GM12878 (cell line): ENCODE measurements at regions not wholly inside any gene's neighbourhood (a gene's known extent, or its start where the extent isn't known, plus 50 kb on each side); places are given as distances from the start of the nearest gene placed in this dataset.

Experiments used
- ATAC-seq: fragments of 200-7000 bp; cut with Tn5 transposase; 3 replicates; pipeline ENCODE4 v1.9.1; 2020; ENCODE audit warnings: mild to moderate bottlenecking, moderate library complexity
- BruUV-seq: library from RNA; stranded (reverse); fragments of 400-500 nt; replicated peaks from 2 replicates; lab custom pipeline; 2021; lab: Mats Ljungman, UMichigan
- CTCF ChIA-PET: fragments of 300-600 bp; sonication (Branson Sonifier 250); formaldehyde crosslinking; extraction: SDS; loops from one replicate; lab custom pipeline; 2021; ENCODE audit warnings: inconsistent platforms; lab: Yijun Ruan, JAX
- POLR2A ChIA-PET: fragments of 350-600 bp; formaldehyde crosslinking; extraction: SDS; loops from one replicate; lab custom pipeline; 2021; ENCODE audit warnings: inconsistent platforms; lab: Charles Lee
- RAD21 ChIA-PET: fragments of 300-600 bp; sonication (Branson Sonifier 250); formaldehyde crosslinking; loops from one replicate; lab custom pipeline; 2023; ENCODE audit warnings: antibody characterized with exemption; ENCODE audit not compliant: unreplicated experiment; lab: Charles Lee
- SMC1A ChIA-PET: fragments of 300-600 bp; sonication (Branson Sonifier 250); formaldehyde crosslinking; loops from one replicate; lab custom pipeline; 2023; ENCODE audit not compliant: unreplicated experiment, uncharacterized antibody; lab: Charles Lee
- DNase-seq: peaks from one replicate; pipeline ENCODE4 v3.0.0-alpha.2; 2011; ENCODE audit warnings: low read depth, low spot score
- FAIRE-seq: peaks from 3 replicates; lab custom pipeline; 2011; peaks lifted over from hg19 to GRCh38; lab: Jason Lieb, UNC
- H2AFZ ChIP-seq: 2 replicates; pipeline ENCODE4 v1.6.0; 2011; ENCODE audit warnings: low read depth, low read length, control low read depth; ENCODE audit not compliant: control insufficient read depth
- H3K27ac ChIP-seq: 2 replicates; pipeline ENCODE4 v1.5.1; 2011; ENCODE audit warnings: control low read depth; ENCODE audit not compliant: control insufficient read depth, insufficient read depth
- H3K27me3 ChIP-seq, 2 experiments: replicated peaks in 1 of 2; 2 replicates each; pipeline versions ENCODE4 v1.6.0 to v1.6.1; 2011; ENCODE audit warnings: low read length in 1 of 2; ENCODE audit not compliant: control insufficient read depth in 2 of 2, insufficient read depth in 2 of 2
- H3K36me3 ChIP-seq, 2 experiments: 2 replicates each; pipeline ENCODE4 v1.5.1; 2011; ENCODE audit warnings: low read length in 1 of 2; ENCODE audit not compliant: control insufficient read depth in 2 of 2, insufficient read depth in 2 of 2
- H3K4me1 ChIP-seq: 2 replicates; pipeline ENCODE4 v1.6.1; 2011; ENCODE audit warnings: mild to moderate bottlenecking, low read length, moderate library complexity, mixed read lengths; ENCODE audit not compliant: control insufficient read depth, insufficient read depth
- H3K4me2 ChIP-seq: 2 replicates; pipeline ENCODE4 v1.6.0; 2011; ENCODE audit warnings: control low read depth; ENCODE audit not compliant: control insufficient read depth, insufficient read depth
- H3K4me3 ChIP-seq: fragments of 200-600 bp; sonication (generic); 2 replicates; pipeline ENCODE4 v1.5.1; 2016
- H3K79me2 ChIP-seq: 2 replicates; pipeline ENCODE4 v1.6.0; 2011; ENCODE audit warnings: low read length; ENCODE audit not compliant: control insufficient read depth, insufficient read depth
- H3K9ac ChIP-seq: 2 replicates; pipeline ENCODE4 v1.8.0; 2011; ENCODE audit warnings: low read length, control low read depth, mixed read lengths; ENCODE audit not compliant: control insufficient read depth, insufficient read depth
- H3K9me3 ChIP-seq: replicated peaks from 3 replicates; pipeline ENCODE4 v1.5.1; 2011; ENCODE audit warnings: mild to moderate bottlenecking, low read length; ENCODE audit not compliant: control insufficient read depth, insufficient read depth
- H4K20me1 ChIP-seq: 2 replicates; pipeline ENCODE4 v1.6.0; 2011; ENCODE audit not compliant: control insufficient read depth, insufficient read depth
- MTA2 ChIP-seq: fragments of 450-650 bp; IDR thresholded peaks from 2 replicates; pipeline ENCODE4 v1.6.1; 2016; ENCODE audit warnings: low read depth, mild to moderate bottlenecking, moderate library complexity
- SIN3A ChIP-seq: IDR thresholded peaks from 2 replicates; pipeline ENCODE4 v1.6.1; 2012; ENCODE audit warnings: low read depth, low read length, improper control_type of control experiment
- ZNF274 ChIP-seq: IDR thresholded peaks from one replicate; pipeline ENCODE4 v1.8.0; 2011; ENCODE audit not compliant: insufficient read length, insufficient read depth
- WGBS: methylation state at CpG from one replicate; pipeline ENCODE4 v1.1.6; 2016; ENCODE audit warnings: low lambda C conversion rate; ENCODE audit not compliant: insufficient replicate concordance, insufficient coverage; ENCODE audit errors: missing lambda C conversion rate; 5-methylcytosine and 5-hydroxymethylcytosine counted together
- in situ Hi-C: fragments of 300-500 bp; cut with MboI; formaldehyde crosslinking; loops from 9 replicates; pipeline ENCODE4 v1.14.3; 2018; ENCODE audit warnings: mixed read lengths
- intact Hi-C: fragments of 100-400 bp; cut with micrococcal nuclease; formaldehyde crosslinking; loops from one replicate; pipeline ENCODE4 v1.14.2; 2022; ENCODE audit not compliant: unreplicated experiment
- TF ChIP-seq, protein P1 (sequence below): fragments of 450-650 bp; formaldehyde crosslinking; IDR thresholded peaks from 2 replicates; pipeline ENCODE4 v1.5.0; 2022; ENCODE audit warnings: mild to moderate bottlenecking, missing genetic modification characterization
- TF ChIP-seq, protein P2 (sequence below): fragments of 450-650 bp; IDR thresholded peaks from 2 replicates; pipeline ENCODE4 v1.6.1; 2017; ENCODE audit warnings: mild to moderate bottlenecking, low read depth, inconsistent platforms; ENCODE audit not compliant: poor library complexity, severe bottlenecking

DNA sequence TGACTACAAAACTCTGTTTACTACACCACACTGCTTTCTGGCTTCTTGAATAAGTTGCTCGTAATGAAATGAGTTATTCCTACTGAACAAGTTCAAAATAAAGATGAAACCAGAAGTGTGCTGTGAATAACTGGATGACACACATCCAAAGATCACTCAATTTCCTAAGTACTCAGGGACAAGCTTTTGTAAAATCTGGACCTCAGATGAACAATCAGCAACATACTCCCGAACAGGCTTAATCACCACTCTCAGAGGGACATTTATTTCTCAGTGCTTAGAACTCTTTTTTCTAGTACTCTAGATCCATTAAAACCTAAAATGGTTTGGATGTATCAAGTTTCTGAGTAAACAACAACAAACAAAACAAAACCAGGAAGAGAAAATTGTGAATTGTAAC is 61.5 kb upstream of the EXOC1L start (continued):
- TF ChIP-seq, protein P1, sequence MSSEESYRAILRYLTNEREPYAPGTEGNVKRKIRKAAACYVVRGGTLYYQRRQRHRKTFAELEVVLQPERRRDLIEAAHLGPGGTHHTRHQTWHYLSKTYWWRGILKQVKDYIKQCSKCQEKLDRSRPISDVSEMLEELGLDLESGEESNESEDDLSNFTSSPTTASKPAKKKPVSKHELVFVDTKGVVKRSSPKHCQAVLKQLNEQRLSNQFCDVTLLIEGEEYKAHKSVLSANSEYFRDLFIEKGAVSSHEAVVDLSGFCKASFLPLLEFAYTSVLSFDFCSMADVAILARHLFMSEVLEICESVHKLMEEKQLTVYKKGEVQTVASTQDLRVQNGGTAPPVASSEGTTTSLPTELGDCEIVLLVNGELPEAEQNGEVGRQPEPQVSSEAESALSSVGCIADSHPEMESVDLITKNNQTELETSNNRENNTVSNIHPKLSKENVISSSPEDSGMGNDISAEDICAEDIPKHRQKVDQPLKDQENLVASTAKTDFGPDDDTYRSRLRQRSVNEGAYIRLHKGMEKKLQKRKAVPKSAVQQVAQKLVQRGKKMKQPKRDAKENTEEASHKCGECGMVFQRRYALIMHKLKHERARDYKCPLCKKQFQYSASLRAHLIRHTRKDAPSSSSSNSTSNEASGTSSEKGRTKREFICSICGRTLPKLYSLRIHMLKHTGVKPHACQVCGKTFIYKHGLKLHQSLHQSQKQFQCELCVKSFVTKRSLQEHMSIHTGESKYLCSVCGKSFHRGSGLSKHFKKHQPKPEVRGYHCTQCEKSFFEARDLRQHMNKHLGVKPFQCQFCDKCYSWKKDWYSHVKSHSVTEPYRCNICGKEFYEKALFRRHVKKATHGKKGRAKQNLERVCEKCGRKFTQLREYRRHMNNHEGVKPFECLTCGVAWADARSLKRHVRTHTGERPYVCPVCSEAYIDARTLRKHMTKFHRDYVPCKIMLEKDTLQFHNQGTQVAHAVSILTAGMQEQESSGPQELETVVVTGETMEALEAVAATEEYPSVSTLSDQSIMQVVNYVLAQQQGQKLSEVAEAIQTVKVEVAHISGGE (CRISPR knock-in tag), result no peak
- no peak for TF ChIP-seq ZNF274
- TF ChIP-seq, all 136 proteins: peak for 0

DNA sequence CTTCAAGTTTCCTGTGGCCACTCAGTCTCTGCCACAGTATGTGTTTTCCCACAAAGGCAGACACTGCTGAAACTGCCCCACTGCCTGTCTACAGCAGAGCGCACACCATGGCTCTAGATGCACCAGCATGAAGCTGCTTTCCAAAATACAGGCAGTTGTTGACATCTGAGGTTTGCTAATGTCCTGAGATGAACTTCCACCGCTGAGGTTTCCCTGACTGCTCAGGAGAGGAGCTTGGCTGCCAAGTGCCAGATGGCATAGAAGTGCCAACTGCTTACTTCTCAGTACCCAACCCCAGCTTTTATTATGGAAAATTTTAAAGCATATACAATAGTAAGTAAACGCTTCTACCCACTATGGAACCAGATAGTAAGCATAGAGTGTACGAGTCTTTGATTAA is 61.0 kb upstream of the EXOC1L start:
- WGBS, result 54% methylated on average over 4 of the region's 4 CpGs
- ChIA-PET RAD21 (no interaction called here), POLR2A (no interaction called here)

More for the DNA sequence above, 61.0 kb upstream of the EXOC1L start:
- no peaks in the 10 kb centered on the region for H3K27me3 ChIP-seq
- H3K4me1 ChIP-seq, result no peaks in the 10 kb centered on the region
- no TSS peak for BruUV-seq
- no peaks in the 10 kb centered on the region for H3K9me3 ChIP-seq
- H3K36me3 ChIP-seq, result no peaks in the 10 kb centered on the region
- TF ChIP-seq, protein P2, sequence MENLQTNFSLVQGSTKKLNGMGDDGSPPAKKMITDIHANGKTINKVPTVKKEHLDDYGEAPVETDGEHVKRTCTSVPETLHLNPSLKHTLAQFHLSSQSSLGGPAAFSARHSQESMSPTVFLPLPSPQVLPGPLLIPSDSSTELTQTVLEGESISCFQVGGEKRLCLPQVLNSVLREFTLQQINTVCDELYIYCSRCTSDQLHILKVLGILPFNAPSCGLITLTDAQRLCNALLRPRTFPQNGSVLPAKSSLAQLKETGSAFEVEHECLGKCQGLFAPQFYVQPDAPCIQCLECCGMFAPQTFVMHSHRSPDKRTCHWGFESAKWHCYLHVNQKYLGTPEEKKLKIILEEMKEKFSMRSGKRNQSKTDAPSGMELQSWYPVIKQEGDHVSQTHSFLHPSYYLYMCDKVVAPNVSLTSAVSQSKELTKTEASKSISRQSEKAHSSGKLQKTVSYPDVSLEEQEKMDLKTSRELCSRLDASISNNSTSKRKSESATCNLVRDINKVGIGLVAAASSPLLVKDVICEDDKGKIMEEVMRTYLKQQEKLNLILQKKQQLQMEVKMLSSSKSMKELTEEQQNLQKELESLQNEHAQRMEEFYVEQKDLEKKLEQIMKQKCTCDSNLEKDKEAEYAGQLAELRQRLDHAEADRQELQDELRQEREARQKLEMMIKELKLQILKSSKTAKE, result no peak
- no peak for TF ChIP-seq SIN3A
- no peak for TF ChIP-seq MTA2
- ATAC-seq (no peak; the same call in 2 of the 3 replicates), FAIRE-seq (no peak), DNase-seq (no peak)
- no peak overlapping the region for H3K4me3 ChIP-seq
- H3K27ac ChIP-seq, result no peak overlapping the region
- in situ Hi-C loops, result no loop called here
- H4K20me1 ChIP-seq, result no peaks in the 10 kb centered on the region
- no peak overlapping the region for H3K4me2 ChIP-seq
- SMC1A ChIA-PET, result no interaction called here
- intact Hi-C loops, result no loop called here
- no peaks in the 10 kb centered on the region for H3K79me2 ChIP-seq
- H2AFZ ChIP-seq, result no peak overlapping the region
- H3K9ac ChIP-seq, result no peak overlapping the region
- CTCF ChIA-PET, result interaction anchor here (1.2 kb wide), 1 partner anchor 108 kb away, joined by 4 read pairs; no protein-coding TSS in a partner anchor
